ENCODE measurements at regions not wholly inside any gene's neighbourhood (a gene's known extent, or its start where the extent isn't known, plus 50 kb on each side); places are given as distances from the start of the nearest gene placed in this dataset.

GRCh38 chr6:168160506-168161370, 81.7 kb upstream of the FRMD1 start:
- no peak for TF ChIP-seq CTCF (IDR thresholded peaks at IDR 0.05; ENCODE audit: poor library complexity)
- no peak for TF ChIP-seq EZH2 (IDR thresholded peaks at IDR 0.05; ENCODE audit: borderline replicate concordance)
- TF ChIP-seq EZH2phosphoT487 (IDR thresholded peaks at IDR 0.05; ENCODE audit: low read depth, severe bottlenecking, unreplicated experiment), result no peak

Data from hepatocyte (in vitro differentiated cells).